ENCODE measurements at regions not wholly inside any gene's neighbourhood (a gene's known extent, or its start where the extent isn't known, plus 50 kb on each side); places are given as distances from the start of the nearest gene placed in this dataset.

DNA sequence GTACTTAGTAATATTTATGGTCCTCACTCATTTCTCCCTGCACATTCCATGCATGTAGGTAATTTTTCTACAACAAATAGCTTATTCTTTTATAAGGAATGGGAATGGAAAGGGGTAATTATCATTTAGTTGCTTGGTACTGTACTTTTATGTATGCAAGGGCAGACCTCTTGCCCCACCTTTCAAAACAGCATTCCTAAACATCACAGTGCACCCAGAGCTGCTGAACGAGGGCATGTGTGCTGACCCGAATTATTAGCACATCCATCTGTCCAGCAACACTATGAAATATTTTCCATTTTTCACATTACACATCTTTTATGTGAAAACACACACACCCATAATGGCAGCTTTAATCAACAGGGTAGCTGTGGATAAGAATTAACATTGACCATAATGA is 228.6 kb upstream of the ARRDC3 start:
- TF ChIP-seq MYC (IDR thresholded peaks at IDR 0.05; ENCODE audit: low read depth, low read length) (no peak), CTCF (IDR thresholded peaks at IDR 0.05; ENCODE audit: low read depth, low read length) (no peak), POLR2A (IDR thresholded peaks at IDR 0.05; ENCODE audit: extremely low read depth, insufficient read length) (no peak)
- TF ChIP-seq, protein P1, sequence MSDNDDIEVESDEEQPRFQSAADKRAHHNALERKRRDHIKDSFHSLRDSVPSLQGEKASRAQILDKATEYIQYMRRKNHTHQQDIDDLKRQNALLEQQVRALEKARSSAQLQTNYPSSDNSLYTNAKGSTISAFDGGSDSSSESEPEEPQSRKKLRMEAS (IDR thresholded peaks at IDR 0.05; ENCODE audit: low read depth, low read length) = no peak
- no peak for DNase-seq (ENCODE audit: low read depth)
- H3K4me3 ChIP-seq (ENCODE audit: low read depth, low read length) = no peak overlapping the region

- TF ChIP-seq, protein P1 (IDR thresholded peaks at IDR 0.05; ENCODE audit: low read depth, low read length) = no peak
- TF ChIP-seq CTCF (IDR thresholded peaks at IDR 0.05; ENCODE audit: low read depth, low read length) = no peak
- no peak for TF ChIP-seq POLR2A (IDR thresholded peaks at IDR 0.05; ENCODE audit: extremely low read depth, insufficient read length)
- no peak for TF ChIP-seq MYC (IDR thresholded peaks at IDR 0.05; ENCODE audit: low read depth, low read length)
- no peak overlapping the region for H3K4me3 ChIP-seq (ENCODE audit: low read depth, low read length)
- no peak for DNase-seq (ENCODE audit: low read depth)
These were observed 224.6 kb upstream of the ARRDC3 start for GRCh38 chr5:91607675-91608074.

DNA sequence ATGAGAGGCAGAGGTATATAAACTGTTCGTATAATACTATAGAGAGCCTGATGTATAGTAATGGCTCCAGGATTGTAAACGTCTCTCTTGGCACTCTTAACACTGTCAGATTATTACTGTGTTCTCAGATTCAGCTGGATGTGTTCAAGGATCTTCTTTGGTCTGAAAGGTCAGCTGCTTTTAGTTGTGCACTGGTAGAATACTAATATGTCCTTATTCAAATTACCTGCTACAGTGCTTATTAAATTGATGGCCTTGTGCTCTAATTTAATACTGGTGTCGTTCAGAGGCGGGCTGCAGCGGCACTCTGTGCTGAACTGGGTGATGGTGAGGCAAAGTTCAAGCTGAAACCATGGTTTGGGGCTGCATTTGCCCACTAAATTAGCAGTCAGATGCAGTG is 216.7 kb upstream of the ARRDC3 start:
- H3K4me3 ChIP-seq (ENCODE audit: low read depth, low read length) = no peak overlapping the region
- DNase-seq (ENCODE audit: low read depth) = no peak
- no peak for TF ChIP-seq CTCF (IDR thresholded peaks at IDR 0.05; ENCODE audit: low read depth, low read length)
- TF ChIP-seq MYC (IDR thresholded peaks at IDR 0.05; ENCODE audit: low read depth, low read length) = no peak
- no peak for TF ChIP-seq POLR2A (IDR thresholded peaks at IDR 0.05; ENCODE audit: extremely low read depth, insufficient read length)
- TF ChIP-seq, protein P1 (IDR thresholded peaks at IDR 0.05; ENCODE audit: low read depth, low read length) = no peak

DNA sequence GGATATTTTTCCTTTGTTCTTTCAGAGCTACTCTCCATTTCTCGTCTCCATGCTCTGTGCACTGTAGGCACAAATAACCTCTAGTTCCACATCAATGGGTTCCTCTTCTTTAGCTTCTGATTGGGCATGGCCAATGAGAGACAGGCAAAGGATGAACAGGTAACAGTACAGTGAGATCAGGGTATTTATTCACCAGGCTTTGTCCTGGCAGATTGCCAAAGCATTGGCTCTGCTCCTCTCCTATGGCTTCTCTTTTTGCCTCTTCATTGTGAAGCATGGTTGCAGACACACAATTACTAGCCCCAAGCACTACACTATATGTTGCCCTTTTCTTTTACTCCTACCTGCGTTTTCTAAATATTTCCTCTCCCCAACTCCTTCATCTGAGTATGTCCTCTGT is 215.1 kb upstream of the ARRDC3 start:
- DNase-seq (ENCODE audit: low read depth) = no peak
- TF ChIP-seq POLR2A (IDR thresholded peaks at IDR 0.05; ENCODE audit: extremely low read depth, insufficient read length) (no peak), CTCF (IDR thresholded peaks at IDR 0.05; ENCODE audit: low read depth, low read length) (no peak), MYC (IDR thresholded peaks at IDR 0.05; ENCODE audit: low read depth, low read length) (no peak)
- TF ChIP-seq, protein P1 (IDR thresholded peaks at IDR 0.05; ENCODE audit: low read depth, low read length) = no peak
- H3K4me3 ChIP-seq (ENCODE audit: low read depth, low read length) = no peak overlapping the region

- no peak for TF ChIP-seq CTCF (IDR thresholded peaks at IDR 0.05; ENCODE audit: low read depth, low read length)
- no peak for TF ChIP-seq POLR2A (IDR thresholded peaks at IDR 0.05; ENCODE audit: extremely low read depth, insufficient read length)
- no peak for TF ChIP-seq MYC (IDR thresholded peaks at IDR 0.05; ENCODE audit: low read depth, low read length)
- TF ChIP-seq, protein P1 (IDR thresholded peaks at IDR 0.05; ENCODE audit: low read depth, low read length) = no peak
- DNase-seq (ENCODE audit: low read depth) = no peak
These were observed 212.3 kb upstream of the ARRDC3 start for GRCh38 chr5:91595424-91595823.

GRCh38 chr5:91591076-91591475 is 208.0 kb upstream of the ARRDC3 start:
- DNase-seq (ENCODE audit: low read depth) = peak; percentile 10
- no peak overlapping the region for H3K4me3 ChIP-seq (ENCODE audit: low read depth, low read length)
- TF ChIP-seq MYC (IDR thresholded peaks at IDR 0.05; ENCODE audit: low read depth, low read length) = no peak
- TF ChIP-seq, protein P1 (IDR thresholded peaks at IDR 0.05; ENCODE audit: low read depth, low read length) = no peak
- TF ChIP-seq POLR2A (IDR thresholded peaks at IDR 0.05; ENCODE audit: extremely low read depth, insufficient read length) = no peak
- no peak for TF ChIP-seq CTCF (IDR thresholded peaks at IDR 0.05; ENCODE audit: low read depth, low read length)

More at GRCh38 chr5:91595424-91595823, 212.3 kb upstream of the ARRDC3 start:
- no peak overlapping the region for H3K4me3 ChIP-seq (ENCODE audit: low read depth, low read length)

All from NB4 (cell line).